ENCODE measurements at regions not wholly inside any gene's neighbourhood (a gene's known extent, or its start where the extent isn't known, plus 50 kb on each side); places are given as distances from the start of the nearest gene placed in this dataset.
"Not testable (repeated sequence)": the region's sequence is repeated elsewhere in the genome, so short reads cannot be mapped to it uniquely, and the experiment has no call there.

DNA sequence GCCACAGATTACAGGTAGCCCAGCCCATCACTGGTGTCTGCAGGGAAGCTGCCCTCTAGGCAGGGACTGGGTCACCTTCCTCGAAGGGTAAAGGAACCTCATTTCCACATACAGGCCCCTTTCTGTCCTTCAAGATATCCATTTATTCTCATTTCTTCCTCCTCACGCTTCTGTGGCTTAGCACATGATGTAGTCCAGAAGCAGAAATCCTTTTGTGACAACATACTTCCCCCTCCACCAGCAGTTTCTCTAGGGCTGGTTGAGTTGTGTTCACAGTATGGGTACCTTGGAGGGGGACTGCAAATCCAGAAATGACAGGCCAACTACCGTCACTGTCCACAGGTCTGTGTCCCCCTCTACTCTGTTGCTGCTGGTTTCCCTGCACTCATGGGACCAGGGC is 364.9 kb downstream of the ANAPC1 start:
- no peaks in the 10 kb centered on the region for H3K36me3 ChIP-seq
- no peaks in the 10 kb centered on the region for H3K4me1 ChIP-seq
- H3K27ac ChIP-seq, result no peak overlapping the region
- H3K9me3 ChIP-seq, result no peaks in the 10 kb centered on the region
- TF ChIP-seq, protein P1, sequence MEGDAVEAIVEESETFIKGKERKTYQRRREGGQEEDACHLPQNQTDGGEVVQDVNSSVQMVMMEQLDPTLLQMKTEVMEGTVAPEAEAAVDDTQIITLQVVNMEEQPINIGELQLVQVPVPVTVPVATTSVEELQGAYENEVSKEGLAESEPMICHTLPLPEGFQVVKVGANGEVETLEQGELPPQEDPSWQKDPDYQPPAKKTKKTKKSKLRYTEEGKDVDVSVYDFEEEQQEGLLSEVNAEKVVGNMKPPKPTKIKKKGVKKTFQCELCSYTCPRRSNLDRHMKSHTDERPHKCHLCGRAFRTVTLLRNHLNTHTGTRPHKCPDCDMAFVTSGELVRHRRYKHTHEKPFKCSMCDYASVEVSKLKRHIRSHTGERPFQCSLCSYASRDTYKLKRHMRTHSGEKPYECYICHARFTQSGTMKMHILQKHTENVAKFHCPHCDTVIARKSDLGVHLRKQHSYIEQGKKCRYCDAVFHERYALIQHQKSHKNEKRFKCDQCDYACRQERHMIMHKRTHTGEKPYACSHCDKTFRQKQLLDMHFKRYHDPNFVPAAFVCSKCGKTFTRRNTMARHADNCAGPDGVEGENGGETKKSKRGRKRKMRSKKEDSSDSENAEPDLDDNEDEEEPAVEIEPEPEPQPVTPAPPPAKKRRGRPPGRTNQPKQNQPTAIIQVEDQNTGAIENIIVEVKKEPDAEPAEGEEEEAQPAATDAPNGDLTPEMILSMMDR (IDR thresholded peaks at IDR 0.05), result no peak
- no peak for TF ChIP-seq POLR2A (IDR thresholded peaks at IDR 0.05)
- H3K4me3 ChIP-seq, result no peak overlapping the region
- DNase-seq, result no peak
- H3K27me3 ChIP-seq, result no peaks in the 10 kb centered on the region

DNA sequence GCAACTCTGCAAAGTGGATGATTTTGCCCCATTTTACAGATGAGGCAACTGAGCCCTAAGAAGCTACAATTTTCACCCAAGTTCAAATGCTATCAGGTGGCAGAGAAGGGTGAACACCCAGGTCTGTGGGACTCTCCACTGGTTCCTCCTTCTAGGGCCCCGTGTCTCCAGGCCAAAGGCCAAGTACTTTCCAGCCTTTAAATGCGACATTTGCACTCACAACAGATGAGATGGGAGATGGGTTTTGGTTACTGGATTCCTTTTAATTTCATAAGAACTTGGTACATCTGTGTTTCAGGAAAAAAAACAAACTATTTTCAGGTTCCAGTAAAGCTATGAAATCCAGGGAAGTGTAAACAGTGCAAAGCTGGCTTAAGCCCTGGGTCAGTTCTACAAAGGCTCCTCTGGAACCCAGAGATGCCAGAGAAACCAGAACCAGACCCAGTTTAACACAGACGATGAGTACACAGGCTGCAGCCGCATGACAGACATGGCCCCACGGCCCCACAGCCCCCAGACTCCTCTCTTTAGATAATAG is 361.7 kb downstream of the ANAPC1 start:
- no peak overlapping the region for H3K27ac ChIP-seq
- no peaks in the 10 kb centered on the region for H3K4me1 ChIP-seq
- no peaks in the 10 kb centered on the region for H3K36me3 ChIP-seq
- TF ChIP-seq, protein P1 (IDR thresholded peaks at IDR 0.05), result no peak
- TF ChIP-seq POLR2A (IDR thresholded peaks at IDR 0.05), result no peak
- H3K4me3 ChIP-seq, result no peak overlapping the region
- H3K27me3 ChIP-seq, result no peaks in the 10 kb centered on the region
- DNase-seq, result no peak
- no peaks in the 10 kb centered on the region for H3K9me3 ChIP-seq

DNA sequence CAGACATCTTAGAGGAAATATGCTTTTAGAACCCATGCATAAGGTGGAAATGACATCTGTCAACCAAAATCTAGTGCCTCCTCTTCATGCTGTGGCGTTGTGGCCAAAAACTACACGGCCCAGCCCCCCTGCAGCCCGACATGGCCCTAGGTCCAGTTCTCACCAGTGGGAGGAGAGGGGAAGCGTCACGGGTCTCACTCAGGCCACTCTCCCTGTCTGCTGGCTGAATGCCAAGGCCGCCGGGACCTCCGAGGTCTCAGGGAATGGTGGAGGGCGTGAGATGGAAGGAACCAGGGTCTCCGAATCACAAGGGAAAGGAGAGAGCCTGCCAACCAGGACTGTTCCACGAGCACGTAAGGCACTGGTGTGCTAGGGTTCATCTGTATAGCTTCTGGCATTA is 361.0 kb downstream of the ANAPC1 start:
- no peak for DNase-seq
- H3K27me3 ChIP-seq, result no peaks in the 10 kb centered on the region
- H3K4me3 ChIP-seq, result no peak overlapping the region
- no peak overlapping the region for H3K27ac ChIP-seq
- no peaks in the 10 kb centered on the region for H3K4me1 ChIP-seq
- no peaks in the 10 kb centered on the region for H3K36me3 ChIP-seq
- TF ChIP-seq POLR2A (IDR thresholded peaks at IDR 0.05), result no peak
- TF ChIP-seq, protein P1 (IDR thresholded peaks at IDR 0.05), result no peak
- no peaks in the 10 kb centered on the region for H3K9me3 ChIP-seq

DNA sequence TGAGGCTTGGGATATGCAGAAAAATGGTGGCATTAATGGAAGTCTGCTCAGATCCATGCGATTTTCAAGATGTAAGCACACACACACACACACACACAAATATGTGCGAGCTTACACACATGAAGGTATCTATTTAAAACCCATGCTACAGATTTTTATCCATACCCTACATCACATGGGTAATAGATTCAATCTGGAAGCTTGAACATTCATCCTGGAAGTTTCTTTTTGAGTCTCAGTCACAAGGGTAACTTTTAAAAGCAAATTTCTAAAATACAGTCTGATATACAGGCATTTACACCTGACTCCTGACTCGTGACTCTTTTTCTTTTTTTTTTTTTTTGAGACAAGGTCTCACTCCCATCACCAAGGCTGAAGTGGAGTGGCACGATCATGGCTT is 359.0 kb downstream of the ANAPC1 start:
- H3K36me3 ChIP-seq, H3K27ac ChIP-seq, H3K9me3 ChIP-seq, H3K4me3 ChIP-seq, H3K27me3 ChIP-seq, H3K4me1 ChIP-seq, DNase-seq: not testable (repeated sequence)

DNA sequence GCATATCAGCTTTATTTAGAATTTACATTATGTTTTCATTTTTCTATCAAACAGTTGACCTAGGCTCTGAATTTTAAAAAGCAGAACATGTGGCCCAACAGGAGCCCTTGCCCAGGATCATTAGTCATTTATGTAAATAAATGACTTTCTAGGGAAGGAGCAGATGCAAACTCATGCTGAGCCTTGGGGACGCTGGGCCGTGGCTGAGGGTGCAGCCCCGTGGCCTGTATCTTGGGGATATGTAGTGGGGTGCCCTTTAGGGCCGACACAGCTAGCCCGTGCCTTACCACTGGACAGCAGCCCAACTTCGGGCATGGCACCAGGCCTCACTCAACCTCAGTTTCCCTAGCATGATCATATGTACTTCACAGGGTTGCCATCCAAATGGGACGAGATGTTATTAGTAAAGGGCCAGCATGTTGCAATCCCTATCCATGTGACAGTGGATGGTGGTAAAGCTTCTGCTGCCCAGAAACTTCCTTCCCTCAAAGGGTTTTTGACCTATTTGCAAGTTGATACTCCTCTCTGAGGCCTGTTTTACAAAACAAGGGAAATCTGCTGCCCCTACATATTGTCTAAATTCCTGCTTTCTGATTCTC is 357.9 kb downstream of the ANAPC1 start:
- H3K27me3 ChIP-seq, H3K4me1 ChIP-seq, H3K9me3 ChIP-seq, H3K4me3 ChIP-seq, H3K27ac ChIP-seq, H3K36me3 ChIP-seq, DNase-seq: not testable (repeated sequence)

DNA sequence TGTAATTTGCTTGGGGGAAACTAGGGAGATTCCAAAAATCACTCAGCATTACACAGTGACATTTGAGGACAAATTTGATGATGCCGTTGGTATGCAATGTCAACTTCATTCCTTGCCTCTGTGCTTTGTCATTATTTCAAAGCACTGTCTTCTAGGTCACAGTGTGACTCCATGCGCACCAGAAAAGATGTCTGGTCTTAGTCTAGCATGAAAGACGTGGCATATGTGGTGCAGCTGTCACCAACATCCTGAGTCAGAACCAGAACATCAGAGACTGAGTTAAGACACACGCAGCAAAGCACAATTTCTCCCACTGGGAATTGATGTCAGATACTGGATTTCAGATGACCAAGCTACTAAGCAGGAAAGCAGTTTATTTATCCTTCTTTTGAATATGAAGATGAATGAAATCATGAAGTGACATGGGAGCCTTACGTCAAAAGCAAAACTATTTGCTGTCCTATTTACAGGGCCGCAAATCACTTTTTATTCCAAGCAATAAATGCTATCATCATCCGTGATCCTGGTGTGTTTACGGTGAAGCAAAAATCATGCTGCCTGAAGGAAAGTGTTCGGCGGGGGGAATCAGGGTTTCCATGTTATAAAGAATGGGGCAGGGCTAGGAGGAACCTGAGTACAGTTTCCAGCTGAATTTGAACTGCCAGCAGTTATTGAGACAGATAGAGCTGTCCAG is 356.1 kb downstream of the ANAPC1 start:
- not testable (repeated sequence) for H3K4me1 ChIP-seq, DNase-seq, H3K27ac ChIP-seq, H3K9me3 ChIP-seq, H3K36me3 ChIP-seq, H3K27me3 ChIP-seq, H3K4me3 ChIP-seq

DNA sequence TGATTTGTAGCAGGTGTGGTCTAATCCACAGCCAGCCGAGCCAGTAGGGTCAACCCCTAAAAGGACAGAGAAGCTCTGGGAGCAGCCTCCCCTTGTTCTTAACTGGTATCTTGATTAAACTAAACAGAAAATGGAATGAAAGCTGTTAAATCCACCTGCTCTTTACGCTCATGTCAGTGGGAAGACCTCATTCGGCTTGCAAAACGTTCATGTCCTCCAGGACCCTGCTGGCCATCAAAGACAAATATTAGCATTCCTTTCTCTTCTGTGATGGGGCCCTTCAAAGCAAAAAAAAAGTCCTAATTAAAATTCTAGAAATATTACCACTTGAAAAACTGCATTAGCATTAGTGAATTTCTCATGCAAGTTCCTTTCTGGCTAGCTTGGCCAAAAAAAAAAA is 355.0 kb downstream of the ANAPC1 start:
- H3K4me1 ChIP-seq, H3K27me3 ChIP-seq, H3K9me3 ChIP-seq, H3K27ac ChIP-seq, DNase-seq, H3K36me3 ChIP-seq, H3K4me3 ChIP-seq: not testable (repeated sequence)

DNA sequence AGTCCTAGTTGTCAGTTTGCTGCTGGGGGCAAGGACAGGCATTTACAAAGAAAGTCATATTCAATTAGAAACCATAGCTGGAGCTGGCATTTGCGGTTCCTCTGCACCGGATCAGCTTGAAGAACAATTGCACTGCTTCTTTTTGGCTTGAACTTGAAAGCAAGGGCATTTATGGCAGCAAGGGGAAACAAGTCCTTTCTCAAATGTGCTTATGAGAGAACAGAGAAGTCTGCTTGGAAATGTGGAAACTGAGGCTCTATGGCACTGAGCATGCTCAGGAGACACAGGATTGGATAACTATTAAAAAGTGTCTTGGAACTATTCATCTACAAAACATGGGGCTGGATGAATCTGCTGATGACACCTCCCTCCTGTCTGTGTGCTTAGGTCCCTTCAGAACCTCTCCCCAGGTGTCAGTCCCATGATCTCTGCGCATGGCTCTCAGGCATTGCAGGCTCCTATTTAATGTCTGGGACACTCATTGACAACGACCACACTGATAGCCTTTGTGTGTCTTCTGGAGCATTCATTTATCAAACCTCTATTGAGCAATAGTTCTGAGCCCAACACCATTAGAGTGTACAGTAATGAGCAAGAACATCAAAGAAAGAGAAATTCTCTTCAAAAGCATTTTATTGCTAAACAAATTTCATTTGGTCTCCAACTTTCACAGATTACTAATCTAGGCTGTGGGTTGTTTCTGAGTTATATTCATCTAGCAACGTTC is 353.6 kb downstream of the ANAPC1 start:
- H3K9me3 ChIP-seq, H3K36me3 ChIP-seq, H3K4me3 ChIP-seq, H3K4me1 ChIP-seq, DNase-seq, H3K27ac ChIP-seq, H3K27me3 ChIP-seq: not testable (repeated sequence)

DNA sequence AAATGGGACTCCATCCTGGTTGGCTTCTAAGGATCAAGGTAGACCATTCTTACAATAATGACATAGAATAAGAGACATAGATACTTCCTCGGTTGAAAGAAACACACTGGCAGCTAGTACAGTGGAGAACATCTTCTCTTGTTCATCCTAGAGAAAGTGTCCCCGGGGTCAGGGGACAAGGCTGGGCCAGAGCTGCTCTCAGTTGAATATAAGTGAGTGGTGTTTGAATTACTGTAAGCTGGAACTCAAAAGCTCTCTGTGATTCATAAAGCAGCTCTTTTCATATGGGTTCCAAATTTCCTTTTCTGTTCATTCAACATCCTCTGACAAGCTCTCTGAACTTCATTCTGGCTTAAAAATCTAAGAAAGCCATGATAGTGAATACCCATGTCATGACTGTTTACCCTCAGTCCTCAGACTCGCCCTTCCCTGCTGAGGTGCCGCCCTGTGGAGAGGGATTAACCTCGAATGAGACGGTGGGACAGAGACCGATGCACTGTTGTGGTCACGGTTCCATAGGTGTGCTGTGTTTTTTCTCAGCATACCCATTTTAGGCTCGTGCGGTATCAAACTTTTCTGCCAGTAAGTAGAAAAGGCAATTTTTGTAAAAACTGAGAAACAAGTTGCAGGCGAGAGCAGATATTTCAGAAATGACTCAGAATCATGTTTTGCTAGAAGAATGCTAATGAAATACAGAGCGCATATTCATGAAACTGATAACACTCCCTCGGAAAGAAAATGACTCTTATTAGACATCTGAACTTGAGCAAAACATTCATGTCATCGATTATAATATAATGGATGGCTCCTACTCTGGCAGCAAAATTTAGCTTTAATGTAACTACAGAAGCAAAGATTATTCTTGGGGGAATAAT is 351.1 kb downstream of the ANAPC1 start:
- not testable (repeated sequence) for H3K36me3 ChIP-seq, H3K9me3 ChIP-seq, H3K27ac ChIP-seq, DNase-seq, H3K4me1 ChIP-seq, H3K27me3 ChIP-seq, H3K4me3 ChIP-seq

DNA sequence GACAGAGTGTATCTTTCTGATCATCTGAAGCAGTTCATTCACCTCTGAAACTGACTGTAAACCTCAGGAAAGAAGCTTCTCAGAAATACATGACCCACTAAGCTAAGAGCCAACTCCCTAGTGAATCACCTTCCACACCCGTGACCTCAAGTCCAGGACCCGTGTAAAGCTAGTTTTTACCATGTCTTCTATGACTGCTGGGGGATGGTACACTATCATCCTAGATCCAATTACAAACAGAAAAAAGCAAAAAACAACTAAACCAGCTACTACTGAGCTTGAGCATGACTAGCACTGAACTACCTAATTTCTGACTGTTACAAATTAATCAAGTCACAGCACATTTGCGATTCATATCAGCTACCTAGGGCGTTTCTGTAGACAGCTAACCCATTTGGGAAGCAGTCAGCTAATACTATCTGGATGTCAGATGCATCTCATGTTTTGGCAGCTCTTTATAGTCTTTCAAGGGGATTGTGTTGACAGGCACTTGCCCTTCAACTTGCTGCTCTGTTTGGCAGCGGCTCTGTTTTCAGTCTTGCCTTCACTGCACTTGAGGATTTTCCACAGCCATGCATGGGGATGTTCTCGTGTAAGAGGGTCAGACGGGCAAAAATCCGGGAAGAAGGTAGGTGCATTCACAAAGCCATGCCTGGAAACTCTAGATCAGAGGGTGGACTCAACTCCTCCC is 350.3 kb downstream of the ANAPC1 start:
- H3K27me3 ChIP-seq, H3K9me3 ChIP-seq, H3K4me3 ChIP-seq, H3K27ac ChIP-seq, DNase-seq, H3K36me3 ChIP-seq, H3K4me1 ChIP-seq: not testable (repeated sequence)

Data from Peyer's patch (tissue), 4 donors.